ENCODE measurements at regions not wholly inside any gene's neighbourhood (a gene's known extent, or its start where the extent isn't known, plus 50 kb on each side); places are given as distances from the start of the nearest gene placed in this dataset.

DNA sequence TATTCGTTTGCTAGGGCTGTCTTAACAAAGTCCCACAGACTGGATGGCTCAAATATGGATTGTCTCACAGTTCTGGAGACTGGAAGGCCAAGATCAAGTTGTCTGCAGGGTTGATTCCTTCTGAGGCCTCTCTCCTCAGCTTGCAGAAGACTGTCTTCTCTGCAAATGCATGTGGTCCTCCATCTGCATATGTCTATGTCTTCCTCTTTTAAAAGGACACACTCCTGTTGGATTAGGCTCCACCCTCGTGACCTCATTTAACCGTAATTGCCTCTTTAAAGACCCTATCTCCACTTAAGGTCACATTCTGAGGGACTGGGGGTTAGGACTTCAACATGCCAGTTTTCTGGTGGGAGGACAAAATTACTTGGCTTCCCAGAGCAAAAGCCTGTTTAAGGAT, 123.3 kb downstream of the SLC38A6 start:
- TF ChIP-seq, protein P1, sequence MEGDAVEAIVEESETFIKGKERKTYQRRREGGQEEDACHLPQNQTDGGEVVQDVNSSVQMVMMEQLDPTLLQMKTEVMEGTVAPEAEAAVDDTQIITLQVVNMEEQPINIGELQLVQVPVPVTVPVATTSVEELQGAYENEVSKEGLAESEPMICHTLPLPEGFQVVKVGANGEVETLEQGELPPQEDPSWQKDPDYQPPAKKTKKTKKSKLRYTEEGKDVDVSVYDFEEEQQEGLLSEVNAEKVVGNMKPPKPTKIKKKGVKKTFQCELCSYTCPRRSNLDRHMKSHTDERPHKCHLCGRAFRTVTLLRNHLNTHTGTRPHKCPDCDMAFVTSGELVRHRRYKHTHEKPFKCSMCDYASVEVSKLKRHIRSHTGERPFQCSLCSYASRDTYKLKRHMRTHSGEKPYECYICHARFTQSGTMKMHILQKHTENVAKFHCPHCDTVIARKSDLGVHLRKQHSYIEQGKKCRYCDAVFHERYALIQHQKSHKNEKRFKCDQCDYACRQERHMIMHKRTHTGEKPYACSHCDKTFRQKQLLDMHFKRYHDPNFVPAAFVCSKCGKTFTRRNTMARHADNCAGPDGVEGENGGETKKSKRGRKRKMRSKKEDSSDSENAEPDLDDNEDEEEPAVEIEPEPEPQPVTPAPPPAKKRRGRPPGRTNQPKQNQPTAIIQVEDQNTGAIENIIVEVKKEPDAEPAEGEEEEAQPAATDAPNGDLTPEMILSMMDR (conservative IDR thresholded peaks at IDR 0.05; ENCODE audit: low read depth, low read length), result no peak
- no peak overlapping the region for H3K4me3 ChIP-seq (ENCODE audit: low read depth, low read length)
- DNase-seq (ENCODE audit: low read depth), result peak; percentile 46

DNA sequence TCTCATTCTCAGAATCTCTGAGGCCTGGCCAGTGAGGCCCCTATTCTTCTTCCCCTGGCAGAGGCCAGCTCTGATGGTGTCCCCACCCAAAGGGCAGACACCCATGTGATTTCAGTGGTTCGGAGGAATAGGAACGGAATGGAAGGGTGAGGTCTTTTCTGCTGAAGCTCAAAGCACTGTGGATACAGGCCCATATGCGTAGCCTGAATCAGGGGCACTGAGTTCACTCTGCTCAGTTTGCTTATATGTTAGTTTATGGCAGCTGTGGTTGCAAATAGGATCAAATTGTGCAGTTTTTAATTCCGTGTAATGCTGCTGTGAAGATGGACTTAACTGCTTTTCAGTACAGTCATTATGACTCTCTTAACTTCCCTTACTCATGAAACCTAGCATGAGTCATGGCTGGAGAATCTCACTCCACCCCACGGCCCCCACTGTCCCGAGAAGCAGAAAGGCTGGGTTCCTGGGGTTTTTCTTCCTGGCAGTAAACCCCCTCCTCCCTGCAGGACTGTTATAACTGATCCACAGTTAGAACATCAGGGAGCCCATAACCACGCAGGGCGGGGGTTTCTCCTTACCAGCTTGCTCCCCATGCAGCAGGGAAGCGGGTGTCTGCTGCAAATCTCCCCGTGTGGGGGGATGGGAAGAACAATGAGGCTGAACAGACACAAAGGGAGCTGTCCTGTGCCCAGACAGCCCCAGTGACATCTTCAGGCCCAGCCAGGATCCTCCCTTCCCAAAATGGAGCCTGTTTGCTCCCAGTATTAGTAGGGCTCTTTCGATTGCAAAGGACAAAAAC, 122.7 kb downstream of the SLC38A6 start:
- TF ChIP-seq, protein P1 (conservative IDR thresholded peaks at IDR 0.05; ENCODE audit: low read depth, low read length), result no peak
- peak; percentile 97 for DNase-seq (ENCODE audit: low read depth)
- no peak overlapping the region for H3K4me3 ChIP-seq (ENCODE audit: low read depth, low read length)

DNA sequence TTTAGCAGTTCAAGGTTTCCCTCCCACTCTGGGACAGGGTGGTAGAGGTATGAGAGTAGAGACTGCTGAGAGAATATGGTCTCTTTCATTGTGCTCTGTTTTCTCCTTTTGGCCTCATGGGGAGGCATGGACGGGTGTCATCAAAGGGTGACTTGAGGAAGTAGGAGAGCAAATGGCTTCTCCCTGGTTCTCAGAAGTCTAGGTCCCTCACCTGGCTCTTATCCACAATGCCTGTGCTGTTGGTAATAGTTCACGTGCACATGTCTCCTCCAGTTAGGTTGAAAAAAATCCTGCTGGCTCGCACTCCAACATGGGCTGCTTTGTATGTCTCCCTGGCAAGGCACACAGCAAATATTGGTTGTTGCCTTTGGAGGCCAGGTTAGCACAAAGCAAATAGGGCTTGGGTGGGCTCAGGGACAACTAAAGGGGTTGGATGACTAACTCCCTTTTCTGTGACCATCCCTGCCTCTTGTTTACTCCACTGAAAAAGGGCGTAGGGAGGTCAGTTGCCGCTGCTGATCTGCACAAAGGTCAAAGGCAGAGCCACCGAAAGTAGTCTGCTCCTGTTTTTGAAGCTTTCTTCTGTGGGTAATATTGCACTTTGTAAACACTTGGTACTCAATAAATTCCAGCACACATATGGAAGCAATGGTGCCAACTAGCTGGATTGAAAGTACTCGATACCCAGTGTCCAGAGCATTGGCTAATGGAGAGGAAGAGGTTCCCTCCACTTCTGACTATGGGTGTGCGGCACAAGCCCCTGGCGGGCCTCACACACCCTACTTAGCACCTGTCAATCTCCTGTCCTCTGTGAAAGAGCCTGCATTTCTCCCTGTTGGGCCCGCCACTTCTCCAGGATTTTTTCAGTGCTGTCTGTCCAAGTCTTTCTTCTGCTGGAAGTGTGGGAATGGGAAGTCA, 121.8 kb downstream of the SLC38A6 start:
- no peak for DNase-seq (ENCODE audit: low read depth)
- TF ChIP-seq, protein P1 (conservative IDR thresholded peaks at IDR 0.05; ENCODE audit: low read depth, low read length), result no peak
- H3K4me3 ChIP-seq (ENCODE audit: low read depth, low read length), result no peak overlapping the region
